GF-D8 (cell line): ENCODE measurements at regions not wholly inside any gene's neighbourhood (a gene's known extent, or its start where the extent isn't known, plus 50 kb on each side); places are given as distances from the start of the nearest gene placed in this dataset.

Source experiments
- DNase-seq: peaks from one replicate; lab custom pipeline; 2025; lab: John Stamatoyannopoulos, UW

DNA sequence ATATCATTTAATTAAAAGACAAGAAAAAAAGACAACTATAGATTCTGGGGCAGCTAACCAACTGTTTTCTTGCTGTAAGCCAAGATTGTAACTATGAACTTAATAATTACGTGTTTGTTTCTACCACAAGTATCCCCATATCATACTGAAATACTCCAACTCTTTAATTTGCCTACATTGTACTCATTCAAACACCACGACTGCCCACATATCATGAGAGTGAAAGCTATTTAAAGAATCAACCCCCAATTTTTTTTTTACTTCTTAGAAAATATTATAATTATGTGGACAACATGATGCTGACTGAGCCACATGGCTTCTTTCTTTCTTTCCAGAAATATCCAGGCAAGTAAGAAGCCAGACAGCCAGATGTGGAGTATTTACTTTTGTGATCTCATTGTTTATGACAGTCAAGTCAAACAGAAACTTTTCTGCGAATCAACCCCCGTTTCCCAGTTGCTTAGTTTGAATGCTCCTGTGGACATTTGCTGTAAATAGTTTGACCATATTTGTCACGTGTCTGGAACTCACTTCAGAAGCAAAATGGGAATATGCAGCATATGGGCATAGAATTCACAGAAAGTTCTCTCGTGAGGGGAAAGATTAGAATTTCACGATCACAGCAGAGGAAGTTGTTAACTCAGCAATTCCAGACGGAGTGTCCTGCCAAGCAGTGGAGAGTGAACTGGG, 126.8 kb upstream of the PSMD7 start:
- DNase-seq, result no peak

DNA sequence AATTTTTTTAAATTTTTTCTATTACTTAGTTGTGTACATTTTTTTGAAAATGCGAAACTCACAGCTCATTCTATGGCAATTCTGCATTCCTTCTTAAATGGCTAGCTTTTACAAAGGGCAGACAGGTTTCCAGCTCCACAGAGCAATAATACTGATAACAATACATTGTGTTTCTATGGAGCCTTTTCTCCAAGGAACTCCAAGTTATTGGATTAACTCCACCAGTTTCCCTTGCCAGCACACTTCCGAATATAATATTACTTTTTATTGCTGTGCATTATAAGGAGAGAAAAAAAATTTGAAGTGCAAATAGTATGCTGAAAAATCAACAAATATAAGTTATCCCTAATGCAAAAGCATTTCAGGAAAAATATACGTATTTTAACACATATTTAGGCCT, 127.5 kb upstream of the PSMD7 start:
- DNase-seq, result no peak

DNA sequence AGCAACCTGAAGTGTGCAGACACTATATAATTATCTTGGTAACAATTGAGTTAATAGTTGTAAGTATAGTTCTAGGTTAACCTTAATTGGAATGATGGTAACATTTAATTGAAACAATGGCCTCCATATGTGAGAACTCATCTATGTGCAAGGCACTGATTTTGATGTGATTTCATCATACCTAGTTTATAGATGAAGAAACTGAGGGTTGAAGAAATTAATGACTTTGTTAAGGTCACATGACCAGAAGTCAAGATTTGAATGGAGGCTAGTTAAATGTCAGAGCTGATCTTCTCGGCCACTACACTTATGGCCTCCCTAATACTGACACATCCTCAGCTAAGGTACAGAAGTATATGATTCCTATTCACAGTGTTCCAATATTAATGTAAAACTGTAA, 128.2 kb upstream of the PSMD7 start:
- no peak for DNase-seq

DNA sequence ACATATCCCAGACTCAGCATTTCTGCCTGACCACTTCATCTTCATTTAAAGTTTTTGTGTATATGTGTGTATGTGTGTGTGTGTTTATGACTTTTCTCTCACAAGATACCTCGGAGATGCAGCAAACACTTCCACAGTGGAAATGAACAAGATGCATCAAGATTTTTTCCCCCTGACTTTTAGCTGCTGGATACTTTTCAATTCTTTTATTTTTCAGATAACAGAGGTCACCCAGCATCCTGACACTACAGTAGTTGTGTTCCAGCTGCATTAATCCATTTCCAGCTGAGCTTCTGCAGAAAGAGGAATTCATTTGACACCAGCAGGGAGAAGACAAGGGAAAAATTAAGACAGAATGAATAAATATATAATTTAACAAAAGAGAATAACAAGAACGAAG, 130.2 kb upstream of the PSMD7 start:
- no peak for DNase-seq

DNA sequence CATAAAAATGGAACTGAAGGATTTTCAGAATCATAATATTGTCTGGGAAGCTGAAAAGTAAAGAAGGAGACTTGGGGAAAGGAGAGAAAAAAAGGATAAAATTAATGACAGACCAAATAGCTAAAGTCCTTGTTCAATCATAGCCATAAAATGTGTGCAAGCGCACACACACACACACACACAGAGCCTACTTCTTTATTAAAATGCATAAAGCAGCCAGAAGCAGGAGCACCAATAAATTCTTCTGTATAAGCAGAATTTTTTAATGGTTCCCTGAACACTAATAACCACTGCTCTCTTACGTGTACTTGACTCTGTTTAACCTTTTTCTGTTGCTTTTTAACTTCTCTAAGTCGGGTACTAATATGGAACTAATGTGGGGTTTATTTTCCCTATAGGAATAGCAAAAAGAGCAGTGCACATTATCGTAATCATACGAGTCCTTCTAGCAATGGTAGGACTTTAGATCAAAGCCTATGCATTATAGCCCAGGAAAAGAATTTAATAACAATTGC, 131.0 kb upstream of the PSMD7 start:
- no peak for DNase-seq

DNA sequence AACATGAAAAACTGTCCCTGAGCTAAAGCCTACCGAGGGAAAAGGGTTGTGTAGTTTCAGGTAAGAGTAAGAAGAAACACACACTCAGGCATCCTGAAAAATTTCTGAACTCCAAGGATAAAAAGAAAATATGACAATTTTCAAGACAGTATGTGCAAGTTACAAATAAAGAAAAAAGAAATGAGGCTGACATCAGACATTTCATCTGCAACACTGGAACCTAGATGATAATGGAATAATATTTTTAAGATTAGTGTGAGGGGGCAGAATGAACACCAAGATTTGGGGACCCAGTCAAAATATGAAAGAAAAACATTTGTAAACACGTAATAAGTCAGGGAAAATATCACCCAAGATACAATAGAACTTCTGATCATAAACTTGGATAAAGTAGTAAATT, 135.9 kb upstream of the PSMD7 start:
- DNase-seq, result no peak

GRCh38 chr16:74153773-74154172, 142.8 kb upstream of the PSMD7 start:
- no peak for DNase-seq

DNA sequence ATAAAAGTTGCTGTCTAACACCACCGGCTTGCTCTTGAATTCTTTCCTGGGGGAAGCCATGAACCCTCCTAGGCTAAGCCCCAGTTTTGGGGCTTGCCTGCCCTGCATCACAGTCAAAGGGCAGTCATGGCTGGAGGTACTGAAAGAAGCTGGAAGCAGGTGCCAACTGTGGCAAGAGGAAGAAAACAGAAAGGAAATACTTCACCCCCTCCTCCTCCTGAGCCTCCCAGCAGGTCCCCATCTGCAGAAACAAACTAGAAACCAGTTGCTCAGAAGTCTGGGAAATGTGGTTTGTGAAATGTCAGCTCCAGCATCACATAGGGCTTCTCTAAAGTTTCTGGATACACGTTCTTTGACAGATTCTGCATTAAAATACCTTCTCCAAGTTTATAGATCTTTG, 150.0 kb upstream of the PSMD7 start:
- DNase-seq, result no peak

DNA sequence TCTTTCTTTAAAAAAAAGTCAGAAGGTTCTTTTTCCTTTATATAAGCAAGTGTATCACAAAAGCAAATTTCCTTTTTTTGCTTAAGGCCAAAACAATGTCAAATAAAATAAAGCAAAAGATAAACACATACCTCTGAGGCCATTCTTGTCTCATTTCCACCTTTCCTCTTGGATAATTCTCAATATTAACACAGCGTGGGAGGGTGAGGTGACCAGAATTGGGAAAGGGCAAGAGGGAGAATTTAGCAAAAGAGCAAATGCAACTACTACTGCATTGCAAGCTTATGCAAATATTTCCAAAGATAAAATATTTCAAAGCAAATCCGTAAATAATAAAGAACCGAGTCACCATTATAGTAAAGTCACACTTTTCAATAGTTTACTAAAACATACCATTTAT, 153.4 kb upstream of the PSMD7 start:
- no peak for DNase-seq

DNA sequence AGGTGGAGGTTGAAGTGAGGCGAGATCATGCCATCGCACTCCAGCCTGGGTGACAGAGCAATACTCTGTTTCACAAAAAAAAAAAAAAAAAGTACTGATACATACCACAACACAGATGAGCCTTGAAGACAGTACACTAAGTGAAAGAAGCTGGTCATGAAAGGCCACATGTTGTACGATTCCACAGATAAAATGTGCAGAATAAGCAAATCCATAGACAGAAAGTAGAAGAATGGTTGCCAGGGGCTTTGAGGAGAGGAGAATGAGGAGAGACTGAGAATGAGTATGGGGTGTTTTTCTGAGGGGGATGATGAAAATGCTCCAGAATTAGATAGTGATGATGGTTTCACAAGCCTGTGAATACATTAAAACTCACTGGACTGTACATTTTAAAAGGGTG, 155.6 kb upstream of the PSMD7 start:
- DNase-seq, result no peak

DNA sequence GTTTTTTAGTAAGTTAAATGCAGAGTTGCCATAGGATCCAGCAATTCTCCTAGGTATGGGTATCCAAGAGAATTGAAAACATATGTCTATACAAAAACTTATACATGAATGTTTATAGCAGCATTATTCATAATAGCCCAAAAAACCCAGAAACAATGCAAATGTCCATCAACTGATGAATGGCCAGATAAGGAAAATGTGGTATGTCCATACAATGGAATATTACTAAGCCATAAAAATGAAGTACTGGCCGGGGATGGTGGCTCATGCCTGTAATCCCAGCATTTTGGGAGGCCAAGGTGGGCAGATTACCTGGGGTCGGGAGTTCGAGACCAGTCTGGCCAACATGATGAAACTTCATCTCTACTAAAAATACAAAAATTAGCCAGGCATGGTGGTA, 156.1 kb upstream of the PSMD7 start:
- DNase-seq, result no peak

- DNase-seq, result no peak
Measured at GRCh38 chr16:74123826-74124225, 172.8 kb upstream of the PSMD7 start.

DNA sequence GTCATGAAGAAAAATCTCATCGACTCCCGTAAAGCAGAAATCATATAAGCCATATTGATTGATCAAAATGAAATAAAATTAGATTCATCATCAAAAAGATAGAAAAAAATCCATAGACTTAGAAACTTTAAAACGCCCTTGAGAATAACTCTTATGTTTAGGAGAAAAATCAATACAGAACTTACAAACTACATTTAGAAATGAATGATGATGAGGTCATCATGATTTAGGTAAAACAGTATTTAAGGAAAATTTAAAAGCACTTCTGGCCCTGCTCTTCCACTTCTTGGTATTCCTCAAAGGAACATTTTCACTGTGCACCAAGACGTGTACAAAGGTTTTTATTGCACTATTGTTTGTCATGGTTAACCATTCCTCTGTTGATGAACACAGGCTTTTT, 173.4 kb upstream of the PSMD7 start:
- no peak for DNase-seq

DNA sequence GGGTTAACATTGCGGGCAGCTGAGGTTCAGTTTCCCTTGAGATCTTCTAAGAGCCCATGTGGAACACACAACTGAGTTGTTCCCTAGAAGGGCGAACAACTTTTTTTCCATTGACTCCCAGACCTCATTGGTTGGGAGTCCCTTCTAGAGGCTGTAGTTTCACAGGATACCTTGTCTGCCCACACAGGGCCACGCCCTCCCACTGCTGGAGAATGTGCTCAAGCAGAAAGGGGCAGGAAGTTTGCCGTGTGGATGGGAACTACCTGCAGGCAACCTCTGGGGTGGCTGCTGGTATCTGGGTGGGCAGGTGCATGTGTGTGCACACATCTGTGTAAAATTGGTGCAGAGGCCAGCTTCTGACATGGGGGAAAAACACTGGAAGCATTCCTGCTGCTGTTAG, 178.8 kb upstream of the PSMD7 start:
- no peak for DNase-seq

GRCh38 chr16:74113545-74113944, 183.1 kb upstream of the PSMD7 start:
- DNase-seq, result no peak

GRCh38 chr16:74111456-74111982, 185.1 kb upstream of the PSMD7 start:
- DNase-seq, result no peak

DNA sequence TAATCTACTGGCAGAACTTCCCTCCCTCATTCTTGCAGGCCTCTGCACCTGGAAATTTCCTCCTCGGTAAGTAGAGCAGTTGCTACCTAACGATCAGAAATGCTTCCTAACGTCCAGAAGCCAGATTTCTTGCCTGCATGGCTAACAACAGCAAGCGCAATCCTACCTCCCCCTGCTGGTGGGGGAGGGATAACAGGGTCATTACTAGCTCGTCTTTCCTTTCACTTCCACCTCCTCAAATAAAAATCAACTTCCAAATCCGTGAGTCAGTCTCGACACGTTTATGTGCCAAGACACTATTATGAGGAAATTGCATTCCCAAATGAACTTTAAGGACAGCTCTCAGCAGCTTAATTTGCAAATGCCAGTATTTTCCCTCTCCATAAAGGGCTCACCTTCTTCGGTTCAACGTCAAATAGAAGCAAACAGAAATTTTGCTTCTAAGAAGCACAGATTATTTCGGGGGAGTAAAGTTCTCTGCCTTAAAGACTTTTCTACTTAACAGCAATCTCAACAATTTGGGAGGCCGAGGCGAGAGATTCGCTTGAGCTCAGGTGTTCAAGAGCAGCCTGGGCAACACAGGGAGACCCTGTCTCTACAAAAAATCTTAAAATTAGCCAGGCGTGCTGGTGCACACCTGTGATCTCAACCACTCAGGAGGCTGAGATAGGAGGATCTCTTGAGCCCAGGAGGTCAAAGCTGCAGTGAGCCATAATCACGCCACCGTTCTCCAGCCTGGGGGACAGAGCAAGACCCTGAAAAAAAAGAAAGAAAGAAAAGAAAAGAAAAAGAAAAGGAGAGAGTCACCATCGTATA, 188.6 kb upstream of the PSMD7 start:
- DNase-seq, result no peak

DNA sequence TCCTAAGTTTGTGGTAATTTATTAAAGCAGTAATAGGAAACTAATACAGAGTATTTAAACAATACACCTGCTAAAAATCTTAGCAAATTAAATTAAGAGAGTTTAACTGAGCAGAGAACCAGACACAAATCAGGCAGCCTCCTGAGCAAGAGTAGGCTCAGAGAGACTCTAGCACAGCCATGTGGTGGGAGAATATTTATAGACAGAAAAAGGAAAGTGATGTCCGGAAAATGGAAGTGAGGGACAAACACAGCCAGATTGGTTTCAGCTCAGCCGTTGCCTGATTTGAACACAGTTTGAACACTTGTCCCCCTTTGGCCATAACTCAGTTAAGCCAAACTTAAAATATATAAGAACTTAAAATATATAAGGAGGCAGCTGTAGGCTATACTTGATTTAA, 192.6 kb upstream of the PSMD7 start:
- DNase-seq, result no peak

- DNase-seq, result no peak
Measured at GRCh38 chr16:74101379-74102137, 195.1 kb upstream of the PSMD7 start.

DNA sequence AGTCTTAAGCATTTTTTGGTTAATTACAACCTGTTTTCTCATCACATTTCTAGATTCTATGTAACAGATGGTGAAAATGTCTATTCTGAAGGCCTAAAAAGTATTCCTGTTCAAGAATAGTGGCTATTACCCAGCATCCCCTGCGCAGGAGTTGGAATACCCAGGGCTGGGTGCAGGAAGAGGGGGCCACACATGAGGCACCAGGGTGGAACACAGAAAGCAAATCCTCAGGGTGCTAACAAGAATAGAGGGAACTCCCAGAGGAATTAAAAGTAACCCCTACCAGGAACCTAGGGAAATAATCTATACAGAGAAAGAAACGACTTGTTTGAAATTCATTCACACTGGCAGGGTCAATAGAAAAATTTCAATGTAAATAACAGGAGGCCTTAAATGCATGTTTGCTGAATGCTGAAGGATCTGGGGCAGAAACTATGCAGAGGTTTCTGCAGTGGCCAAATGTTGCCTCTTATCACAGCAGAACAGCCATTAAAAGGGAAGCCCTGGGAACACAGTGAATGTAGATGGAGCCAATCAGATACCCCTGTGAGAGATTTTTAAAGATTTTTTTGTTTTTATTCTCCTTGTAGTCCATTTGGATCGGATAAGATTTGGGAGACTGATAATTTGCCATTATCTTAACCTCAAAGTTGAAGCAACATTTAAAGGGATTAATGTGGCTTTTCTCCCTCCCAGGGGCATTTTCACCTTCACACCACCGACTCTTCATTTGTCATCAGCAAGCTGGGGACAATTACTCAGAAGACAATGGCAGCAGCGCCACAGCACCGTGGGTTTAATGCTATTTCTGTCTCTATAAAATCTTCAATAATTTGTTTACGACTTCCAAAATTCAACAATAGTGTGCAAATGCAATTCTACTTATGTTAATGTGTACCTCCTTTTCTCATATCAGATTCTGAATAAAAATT, 196.0 kb upstream of the PSMD7 start:
- DNase-seq, result no peak

DNA sequence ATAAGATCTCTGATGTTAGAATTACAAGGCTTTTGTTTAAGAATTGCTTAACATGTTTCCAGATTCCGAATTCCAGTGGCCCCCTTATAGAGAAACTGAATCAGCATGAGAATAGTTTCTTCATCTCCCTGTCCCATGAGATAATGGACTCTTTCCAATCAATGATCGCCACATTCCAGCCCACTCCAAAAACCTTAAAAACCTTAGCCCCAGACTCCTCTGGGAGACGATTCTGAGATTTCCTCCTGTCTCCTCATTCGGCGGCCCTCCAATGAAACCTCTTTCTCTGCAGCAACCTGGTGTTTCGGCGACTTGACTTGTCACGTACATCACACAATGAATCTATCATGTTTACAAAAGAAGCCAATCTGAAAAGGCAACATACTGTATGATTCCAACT, 197.1 kb upstream of the PSMD7 start:
- no peak for DNase-seq
